NB4 (cell line): ENCODE measurements at regions not wholly inside any gene's neighbourhood (a gene's known extent, or its start where the extent isn't known, plus 50 kb on each side); places are given as distances from the start of the nearest gene placed in this dataset.
"Not testable (repeated sequence)": the region's sequence is repeated elsewhere in the genome, so short reads cannot be mapped to it uniquely, and the experiment has no call there.

ENCODE experiments used
- DNase-seq: peaks from one replicate; pipeline ENCODE4 v3.0.0; 2010; ENCODE audit warnings: low read depth
- H3K4me3 ChIP-seq: one replicate; pipeline ENCODE4 v1.5.1; 2011; ENCODE audit warnings: mild to moderate bottlenecking, low read depth, low read length, moderate library complexity
- CTCF ChIP-seq: IDR thresholded peaks from one replicate; pipeline ENCODE4 v1.5.1; 2012; ENCODE audit warnings: low read depth, low read length
- MYC ChIP-seq: IDR thresholded peaks from 2 replicates; pipeline ENCODE4 v1.6.1; 2011; ENCODE audit warnings: low read depth, low read length
- POLR2A ChIP-seq: IDR thresholded peaks from 2 replicates; pipeline ENCODE4 v1.6.1; 2011; ENCODE audit warnings: mild to moderate bottlenecking; ENCODE audit not compliant: insufficient read length; ENCODE audit errors: extremely low read depth
- TF ChIP-seq, protein P1 (sequence below): IDR thresholded peaks from 2 replicates; pipeline ENCODE4 v1.6.1; 2011; ENCODE audit warnings: low read depth, low read length

DNA sequence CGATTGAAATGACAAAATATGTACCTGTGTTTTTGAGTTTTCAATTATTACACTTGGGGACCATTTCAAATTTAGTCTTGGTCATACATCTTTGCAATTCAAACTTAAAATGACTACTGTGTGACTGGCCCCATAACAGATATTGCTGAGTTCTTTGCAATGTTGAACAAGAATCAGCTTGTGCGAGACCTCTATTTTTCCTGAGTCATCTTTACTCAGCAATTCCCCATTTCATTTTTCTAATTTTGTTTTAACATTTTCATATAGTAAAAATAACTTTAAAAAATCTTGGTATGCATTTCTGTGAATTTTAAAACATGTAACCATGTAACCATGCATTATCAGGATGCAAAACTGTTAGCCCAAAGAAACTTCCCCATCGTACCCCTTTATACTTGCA, 678.1 kb downstream of the ANKRD7 start:
- no peak overlapping the region for H3K4me3 ChIP-seq
- no peak for DNase-seq
- TF ChIP-seq, protein P1, sequence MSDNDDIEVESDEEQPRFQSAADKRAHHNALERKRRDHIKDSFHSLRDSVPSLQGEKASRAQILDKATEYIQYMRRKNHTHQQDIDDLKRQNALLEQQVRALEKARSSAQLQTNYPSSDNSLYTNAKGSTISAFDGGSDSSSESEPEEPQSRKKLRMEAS, result no peak
- TF ChIP-seq CTCF (no peak), MYC (no peak), POLR2A (no peak)

DNA sequence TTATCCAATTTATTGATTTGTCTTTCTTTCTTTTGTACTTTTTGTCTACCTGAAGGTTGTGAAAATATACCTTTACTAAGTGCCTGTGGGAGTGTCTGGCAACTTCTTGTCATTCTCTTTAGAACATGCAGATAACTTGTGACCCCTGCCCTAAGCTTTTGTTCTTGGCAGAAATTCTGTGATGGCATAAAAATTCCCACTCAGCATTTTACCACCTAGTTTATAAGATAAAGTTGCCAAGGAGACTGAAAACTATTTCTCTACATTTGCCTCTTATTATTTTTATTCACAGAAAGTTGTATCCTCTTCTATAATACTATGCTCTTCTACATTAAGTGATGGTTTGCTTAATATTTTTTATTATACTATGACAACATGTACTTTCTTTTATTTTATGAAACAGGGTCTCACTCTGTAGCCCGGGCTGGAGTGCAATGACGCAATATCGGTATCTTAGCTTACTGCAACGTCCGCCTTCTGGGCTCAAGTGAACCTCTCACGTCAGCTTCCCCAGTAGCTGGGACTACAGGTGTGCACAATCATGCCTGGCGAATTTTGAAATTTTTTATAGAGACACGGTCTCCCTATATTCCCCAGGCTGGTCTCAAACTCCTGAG, 683.5 kb downstream of the ANKRD7 start:
- TF ChIP-seq CTCF (no peak), POLR2A (no peak), MYC (no peak)
- TF ChIP-seq, protein P1, result no peak
- DNase-seq, result no peak
- no peak overlapping the region for H3K4me3 ChIP-seq

- H3K4me3 ChIP-seq, DNase-seq: not testable (repeated sequence)
These were observed 691.6 kb downstream of the ANKRD7 start for GRCh38 chr7:118916120-118916519.

DNA sequence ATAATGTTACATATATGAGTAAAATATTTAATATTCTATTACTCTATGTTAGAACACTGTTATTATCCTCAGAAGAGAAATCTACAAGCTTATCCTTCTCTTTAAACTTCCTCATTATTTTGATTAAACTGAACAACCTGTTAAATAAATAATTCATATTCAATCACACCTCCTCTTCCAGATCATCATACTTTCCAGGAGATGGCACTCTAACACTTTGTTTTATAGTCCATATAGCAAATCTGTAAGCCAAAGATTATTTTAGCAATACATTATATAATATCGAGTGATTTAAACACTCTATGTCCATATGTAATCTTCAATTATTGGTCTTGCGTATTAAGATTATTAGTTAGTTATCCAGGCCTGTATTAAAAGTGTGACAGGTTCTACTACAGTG, 694.1 kb downstream of the ANKRD7 start:
- DNase-seq, result peak; percentile 48
- TF ChIP-seq POLR2A, result no peak
- peak; percentile 2 for TF ChIP-seq CTCF
- no peak for TF ChIP-seq MYC
- H3K4me3 ChIP-seq, result no peak overlapping the region

GRCh38 chr7:118938845-118939244, 714.3 kb downstream of the ANKRD7 start:
- no peak overlapping the region for H3K4me3 ChIP-seq
- no peak for DNase-seq

GRCh38 chr7:118944271-118944670, 719.8 kb downstream of the ANKRD7 start:
- TF ChIP-seq CTCF, result no peak
- TF ChIP-seq MYC, result no peak
- no peak for TF ChIP-seq POLR2A
- TF ChIP-seq, protein P1, result no peak
- no peak for DNase-seq
- H3K4me3 ChIP-seq, result no peak overlapping the region

More at GRCh38 chr7:118938845-118939244, 714.3 kb downstream of the ANKRD7 start:
- TF ChIP-seq, protein P1, result no peak
- no peak for TF ChIP-seq CTCF
- no peak for TF ChIP-seq POLR2A
- no peak for TF ChIP-seq MYC
